ENCODE measurements at regions not wholly inside any gene's neighbourhood (a gene's known extent, or its start where the extent isn't known, plus 50 kb on each side); places are given as distances from the start of the nearest gene placed in this dataset.

GRCh38 chr10:3544561-3544960, 240.4 kb downstream of the KLF6 start:
- Histone ChIP-seq H3K23ac (ENCODE audit: low read depth, low read length) (no peak overlapping the region), H4K91ac (ENCODE audit: insufficient read depth, low read depth, low read length) (no peak overlapping the region), H3K4ac (ENCODE audit: low read depth, low read length) (no peak overlapping the region), H4K8ac (ENCODE audit: low read depth in 2 of 2, low read length in 2 of 2) (no peak overlapping the region), H3K14ac (replicated peaks; ENCODE audit: low read depth, low read length) (no peak overlapping the region), H2BK20ac (ENCODE audit: low read depth, low read length) (peak overlapping the region; percentile 24; the same call in 1 of the 2 replicates), H3K9me3 (ENCODE audit: control insufficient read depth, insufficient read depth, low read length) (no peaks in the 10 kb centered on the region), H2BK120ac (ENCODE audit: low read depth, low read length) (no peak overlapping the region), H4K5ac (ENCODE audit: low read depth, low read length) (no peak overlapping the region), H2AK9ac (replicated peaks; ENCODE audit: low read depth, low read length, poor library complexity) (no peak overlapping the region), H3K4me1 (ENCODE audit: control insufficient read depth, insufficient read depth, low read length) (peaks cover 18% of the 10 kb centered on the region), H3K27me3 (ENCODE audit: control insufficient read depth, insufficient read depth, low read length) (no peaks in the 10 kb centered on the region), H3K79me1 (ENCODE audit: low read depth in 1 of 2, low read length in 2 of 2) (0 out of 4 replicates have a peak, but pooled peaks cover 0 to 3% of the 10 kb centered on the region in 2 experiments), H2BK5ac (ENCODE audit: low read depth, low read length, poor library complexity, severe bottlenecking) (no peak overlapping the region), H3K4me3 (ENCODE audit: insufficient read depth, low read depth, low read length) (no peak overlapping the region), H3K56ac (ENCODE audit: extremely low read depth, insufficient read depth, low read length) (no peak overlapping the region), H3K9me1 (ENCODE audit: insufficient read depth, low read length) (peaks cover 20% of the 10 kb centered on the region), H3K18ac (ENCODE audit: low read depth, low read length) (no peak overlapping the region), H3K36me3 (ENCODE audit: control insufficient read depth, insufficient read depth, low read length) (no peaks in the 10 kb centered on the region), H2AK5ac (ENCODE audit: low read depth, low read length) (no peak overlapping the region), H3K27ac (ENCODE audit: insufficient read depth, low read length) (no peak overlapping the region), H3K4me2 (ENCODE audit: low read depth, low read length) (no peak overlapping the region), H2BK15ac (ENCODE audit: low read depth, low read length) (no peak overlapping the region), H3K9ac (ENCODE audit: low read depth, low read length) (no peak overlapping the region), H2AFZ (replicated peaks; ENCODE audit: low read length, poor library complexity) (no peak overlapping the region), H4K20me1 (ENCODE audit: insufficient read depth, low read length) (no peaks in the 10 kb centered on the region)
- intact Hi-C loops (cut with micrococcal nuclease) = no loop called here
- dilution Hi-C loops (cut with HindIII; ENCODE audit: low sequenced_read_pairs, unreplicated experiment) = no loop called here
- CTCF ChIA-PET = no interaction called here
- POLR2A ChIA-PET (ENCODE audit: unreplicated experiment) = no interaction called here
- WGBS, 2 experiments (ENCODE audit: extremely low coverage in 2 of 2, insufficient read length in 1 of 2) = 92% methylated on average over 2 of the region's 4 CpGs; no CpG with 5 or more reads in 1 of the 2 experiments
- TF ChIP-seq BHLHE40 (IDR thresholded peaks at IDR 0.05; ENCODE audit: low read depth, low read length) (no peak), FOS (IDR thresholded peaks at IDR 0.05; ENCODE audit: low read depth, low read length) (no peak), SMC3 (IDR thresholded peaks at IDR 0.05; ENCODE audit: low read depth, low read length) (no peak), RFX5 (IDR thresholded peaks at IDR 0.05; ENCODE audit: low read depth, low read length) (no peak), USF2 (IDR thresholded peaks at IDR 0.05; ENCODE audit: low read depth, low read length) (no peak), MXI1 (IDR thresholded peaks at IDR 0.05; ENCODE audit: borderline replicate concordance, low read depth, low read length) (no peak), MAFK (IDR thresholded peaks at IDR 0.05; ENCODE audit: low read depth, low read length) (no peak), POLR2A (IDR thresholded peaks at IDR 0.05; ENCODE audit: low read depth, low read length) (no peak), CEBPB (IDR thresholded peaks at IDR 0.05; ENCODE audit: low read depth, low read length) (no peak), CTCF (conservative IDR thresholded peaks at IDR 0.05; ENCODE audit: low read depth, low read length) (no peak), NFE2L2 (IDR thresholded peaks at IDR 0.05; ENCODE audit: low read depth, low read length) (no peak), ELK1 (IDR thresholded peaks at IDR 0.05; ENCODE audit: borderline replicate concordance, low read depth, low read length) (no peak), RAD21 (IDR thresholded peaks at IDR 0.05; ENCODE audit: low read length) (no peak), RCOR1 (IDR thresholded peaks at IDR 0.05; ENCODE audit: insufficient replicate concordance, low read length) (no peak), MAZ (IDR thresholded peaks at IDR 0.05; ENCODE audit: borderline replicate concordance, low read depth, low read length) (no peak)
- no TSS peak for BruUV-seq (replicated peaks)
- ATAC-seq (ENCODE audit: low read depth) = no peak
- DNase-seq = no peak
- in situ Hi-C loops (cut with MboI; ENCODE audit: low sequenced_read_pairs) = no loop called here
